Brain microvascular endothelial cell (primary cell): ENCODE measurements at regions not wholly inside any gene's neighbourhood (a gene's known extent, or its start where the extent isn't known, plus 50 kb on each side); places are given as distances from the start of the nearest gene placed in this dataset.
"Not testable (repeated sequence)": the region's sequence is repeated elsewhere in the genome, so short reads cannot be mapped to it uniquely, and the experiment has no call there.

Experiments
- DNase-seq: peaks from one replicate; pipeline ENCODE4 v3.0.0-alpha.2; 2020
- H3K27ac ChIP-seq: fragments of 250-450 bp; sonication (Bioruptor Pico); 2 replicates; pipeline ENCODE4 v1.5.1; 2020; ENCODE audit warnings: mild to moderate bottlenecking, moderate library complexity
- H3K27me3 ChIP-seq: fragments of 250-450 bp; sonication (Bioruptor Pico); replicated peaks from 2 replicates; pipeline ENCODE4 v1.5.1; 2020; ENCODE audit warnings: mild to moderate bottlenecking
- H3K36me3 ChIP-seq: fragments of 250-450 bp; sonication (Bioruptor Pico); replicated peaks from 2 replicates; pipeline ENCODE4 v1.5.1; 2020; ENCODE audit warnings: mild to moderate bottlenecking
- H3K4me3 ChIP-seq: 2 replicates; pipeline ENCODE4 v1.5.1; 2011; ENCODE audit warnings: low read depth, mild to moderate bottlenecking, control low read depth, low read length, moderate library complexity
- in situ Hi-C: cut with HindIII; loops from 2 replicates; pipeline ENCODE4 v1.10.0; 2017; ENCODE audit warnings: low sequenced_read_pairs, low pct_ligation_motif_present
- TF ChIP-seq, protein P1 (sequence below): IDR thresholded peaks from 2 replicates; pipeline ENCODE4 v1.5.1; 2011; ENCODE audit warnings: low read depth, mild to moderate bottlenecking, moderate library complexity, low read length, control low read depth, inconsistent platforms; ENCODE audit errors: missing control alignments

- in situ Hi-C loops = no loop called here
- no peaks in the 10 kb centered on the region for H3K36me3 ChIP-seq
- TF ChIP-seq, protein P1, sequence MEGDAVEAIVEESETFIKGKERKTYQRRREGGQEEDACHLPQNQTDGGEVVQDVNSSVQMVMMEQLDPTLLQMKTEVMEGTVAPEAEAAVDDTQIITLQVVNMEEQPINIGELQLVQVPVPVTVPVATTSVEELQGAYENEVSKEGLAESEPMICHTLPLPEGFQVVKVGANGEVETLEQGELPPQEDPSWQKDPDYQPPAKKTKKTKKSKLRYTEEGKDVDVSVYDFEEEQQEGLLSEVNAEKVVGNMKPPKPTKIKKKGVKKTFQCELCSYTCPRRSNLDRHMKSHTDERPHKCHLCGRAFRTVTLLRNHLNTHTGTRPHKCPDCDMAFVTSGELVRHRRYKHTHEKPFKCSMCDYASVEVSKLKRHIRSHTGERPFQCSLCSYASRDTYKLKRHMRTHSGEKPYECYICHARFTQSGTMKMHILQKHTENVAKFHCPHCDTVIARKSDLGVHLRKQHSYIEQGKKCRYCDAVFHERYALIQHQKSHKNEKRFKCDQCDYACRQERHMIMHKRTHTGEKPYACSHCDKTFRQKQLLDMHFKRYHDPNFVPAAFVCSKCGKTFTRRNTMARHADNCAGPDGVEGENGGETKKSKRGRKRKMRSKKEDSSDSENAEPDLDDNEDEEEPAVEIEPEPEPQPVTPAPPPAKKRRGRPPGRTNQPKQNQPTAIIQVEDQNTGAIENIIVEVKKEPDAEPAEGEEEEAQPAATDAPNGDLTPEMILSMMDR = no peak
- H3K4me3 ChIP-seq = no peak overlapping the region
- H3K27ac ChIP-seq = no peak overlapping the region
- DNase-seq = no peak
- no peaks in the 10 kb centered on the region for H3K27me3 ChIP-seq
Measured at GRCh38 chr2:131584380-131584779, 56.7 kb downstream of the CCDC74A start.

DNA sequence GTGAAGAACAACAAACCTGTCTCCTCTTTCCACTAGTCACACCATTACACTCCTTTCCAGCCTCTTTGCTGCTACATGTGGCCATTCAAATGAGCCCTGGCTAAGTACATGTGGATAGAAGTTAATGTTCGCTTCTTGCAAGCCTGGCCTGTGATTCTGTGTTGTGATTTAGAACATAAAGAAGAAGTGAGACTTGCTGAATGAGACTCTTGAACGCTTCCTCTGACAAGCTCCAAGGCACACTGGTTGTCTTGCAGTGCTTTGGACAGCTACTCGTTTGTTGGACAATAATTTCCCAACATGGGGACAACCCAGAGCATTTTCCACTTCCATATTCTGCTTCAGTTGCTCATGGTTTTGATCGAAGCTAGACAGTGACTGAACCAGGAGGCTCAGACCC is 57.3 kb downstream of the CCDC74A start:
- Histone ChIP-seq H3K27ac (no peak overlapping the region), H3K36me3 (no peaks in the 10 kb centered on the region), H3K27me3 (no peaks in the 10 kb centered on the region), H3K4me3 (no peak overlapping the region)
- TF ChIP-seq, protein P1 = no peak
- DNase-seq = no peak
- in situ Hi-C loops = no loop called here

DNA sequence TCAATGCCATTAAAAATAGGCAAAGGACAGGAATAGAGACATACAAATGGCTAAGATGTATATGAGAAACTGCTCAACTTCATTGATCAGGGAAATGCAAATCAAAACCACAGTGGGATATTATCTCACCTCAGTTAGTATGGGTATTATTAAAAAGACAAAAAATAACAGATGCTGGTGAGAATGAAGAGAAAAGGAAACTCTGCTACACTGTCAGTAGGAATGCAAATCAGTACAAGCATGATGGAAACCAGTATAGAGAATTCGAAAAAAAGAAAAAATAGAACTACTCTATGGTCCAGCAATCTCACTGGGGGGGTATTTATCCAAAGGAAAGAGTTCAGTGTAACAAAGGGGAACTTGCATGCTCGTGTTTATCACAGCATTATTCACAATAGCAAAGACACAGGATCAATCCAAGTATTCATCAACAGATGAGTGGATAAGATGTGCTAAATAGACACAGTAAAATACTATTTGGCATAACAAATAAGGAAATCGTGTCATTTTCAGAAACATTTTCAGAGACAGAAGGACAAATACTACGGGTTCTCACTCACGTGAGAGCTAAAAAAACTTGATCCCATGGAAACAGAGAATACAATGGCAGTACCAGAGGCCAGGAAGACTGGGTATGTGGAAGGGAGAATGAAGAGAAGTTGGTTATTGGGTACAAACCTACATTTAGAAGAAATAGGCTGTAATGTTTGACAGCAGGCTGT is 60.6 kb downstream of the CCDC74A start:
- H3K36me3 ChIP-seq = no peaks in the 10 kb centered on the region
- no peaks in the 10 kb centered on the region for H3K27me3 ChIP-seq
- H3K4me3 ChIP-seq = no peak overlapping the region
- in situ Hi-C loops = no loop called here
- TF ChIP-seq, protein P1 = no peak
- no peak for DNase-seq
- H3K27ac ChIP-seq = no peak overlapping the region

GRCh38 chr2:131589126-131589525 is 61.4 kb downstream of the CCDC74A start:
- H3K27ac ChIP-seq, H3K36me3 ChIP-seq, H3K27me3 ChIP-seq, DNase-seq, in situ Hi-C loops, H3K4me3 ChIP-seq: not testable (repeated sequence)

GRCh38 chr2:131590366-131590765 is 62.7 kb downstream of the CCDC74A start:
- no peak for DNase-seq
- Histone ChIP-seq H3K27me3 (no peaks in the 10 kb centered on the region), H3K4me3 (no peak overlapping the region), H3K27ac (no peak overlapping the region), H3K36me3 (no peaks in the 10 kb centered on the region)
- TF ChIP-seq, protein P1 = no peak
- in situ Hi-C loops = no loop called here

- in situ Hi-C loops = no loop called here
- TF ChIP-seq, protein P1 = no peak
- no peak overlapping the region for H3K27ac ChIP-seq
- DNase-seq = no peak
- H3K27me3 ChIP-seq = no peaks in the 10 kb centered on the region
- no peak overlapping the region for H3K4me3 ChIP-seq
- H3K36me3 ChIP-seq = no peaks in the 10 kb centered on the region
Measured at GRCh38 chr2:131590896-131591295, 63.2 kb downstream of the CCDC74A start.

DNA sequence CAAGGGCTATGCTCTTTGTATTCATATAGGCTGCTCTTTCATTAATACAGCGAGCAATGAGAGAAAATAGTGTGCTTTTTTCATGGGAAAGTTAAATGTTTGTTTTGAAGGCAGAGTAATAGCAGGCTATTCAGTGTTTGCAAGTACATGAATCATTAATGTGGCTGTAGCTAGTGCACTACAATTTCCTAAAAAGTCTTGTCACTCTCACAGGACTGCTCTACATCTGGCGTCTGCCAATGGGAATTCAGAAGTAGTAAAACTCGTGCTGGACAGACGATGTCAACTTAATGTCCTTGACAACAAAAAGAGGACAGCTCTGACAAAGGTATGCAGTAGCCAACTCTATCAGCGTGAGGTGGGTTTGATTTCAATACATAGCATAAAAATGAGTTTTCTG is 68.9 kb downstream of the CCDC74A start:
- DNase-seq, H3K36me3 ChIP-seq, H3K4me3 ChIP-seq, H3K27me3 ChIP-seq, H3K27ac ChIP-seq, in situ Hi-C loops: not testable (repeated sequence)

DNA sequence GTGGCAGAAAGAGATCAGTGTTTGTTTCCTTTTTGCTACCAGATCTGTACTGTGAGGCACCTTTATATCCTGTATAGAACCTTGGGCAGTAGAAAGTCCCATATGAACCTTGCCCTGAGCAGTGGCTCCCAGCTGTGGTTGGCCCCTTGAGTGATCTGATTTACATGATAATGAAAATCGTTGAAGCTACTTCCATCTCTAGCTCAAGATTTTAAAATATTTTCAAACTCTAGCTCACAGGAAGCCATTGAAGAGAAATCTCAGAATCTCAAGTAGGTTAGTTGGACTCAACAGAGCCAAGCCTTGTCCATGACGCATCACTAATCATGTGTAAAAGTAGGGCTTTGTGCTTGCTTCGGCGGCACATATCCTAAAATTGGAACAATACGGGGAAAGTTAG is 74.8 kb downstream of the CCDC74A start:
- H3K36me3 ChIP-seq, in situ Hi-C loops, H3K27ac ChIP-seq, H3K4me3 ChIP-seq, DNase-seq, H3K27me3 ChIP-seq: not testable (repeated sequence)

GRCh38 chr2:131604652-131605051 is 77.0 kb downstream of the CCDC74A start:
- DNase-seq, H3K4me3 ChIP-seq, H3K27me3 ChIP-seq, H3K36me3 ChIP-seq, H3K27ac ChIP-seq, in situ Hi-C loops: not testable (repeated sequence)

GRCh38 chr2:131606366-131606765 is 78.7 kb downstream of the CCDC74A start:
- H3K27ac ChIP-seq, H3K4me3 ChIP-seq, in situ Hi-C loops, H3K27me3 ChIP-seq, H3K36me3 ChIP-seq, DNase-seq: not testable (repeated sequence)
